ENCODE measurements at regions not wholly inside any gene's neighbourhood (a gene's known extent, or its start where the extent isn't known, plus 50 kb on each side); places are given as distances from the start of the nearest gene placed in this dataset.

GRCh38 chr11:109597336-109597735, 175.3 kb downstream of the C11orf87 start:
- TF ChIP-seq SP4 (CRISPR knock-in tag; IDR thresholded peaks at IDR 0.05) (no peak), ZBTB1 (CRISPR knock-in tag; IDR thresholded peaks at IDR 0.05; ENCODE audit: borderline replicate concordance) (no peak), USF2 (IDR thresholded peaks at IDR 0.05; ENCODE audit: low read depth, low read length) (no peak), USF2 (CRISPR knock-in tag; IDR thresholded peaks at IDR 0.05; ENCODE audit: borderline replicate concordance) (no peak), ZNF3 (CRISPR knock-in tag; IDR thresholded peaks at IDR 0.05) (no peak), CREB3 (CRISPR knock-in tag; IDR thresholded peaks at IDR 0.05) (no peak), SRF (IDR thresholded peaks at IDR 0.05; ENCODE audit: low read depth, low read length) (no peak), ZBTB14 (CRISPR knock-in tag; IDR thresholded peaks at IDR 0.05) (no peak)

Data from HepG2 (cell line).